Right forelimb (tissue), 1 donor: ENCODE measurements at regions not wholly inside any gene's neighbourhood (a gene's known extent, or its start where the extent isn't known, plus 50 kb on each side); places are given as distances from the start of the nearest gene placed in this dataset.

Experiments used
- DNase-seq: peaks from one replicate; pipeline ENCODE4 v3.0.0-alpha.2; 2018

DNA sequence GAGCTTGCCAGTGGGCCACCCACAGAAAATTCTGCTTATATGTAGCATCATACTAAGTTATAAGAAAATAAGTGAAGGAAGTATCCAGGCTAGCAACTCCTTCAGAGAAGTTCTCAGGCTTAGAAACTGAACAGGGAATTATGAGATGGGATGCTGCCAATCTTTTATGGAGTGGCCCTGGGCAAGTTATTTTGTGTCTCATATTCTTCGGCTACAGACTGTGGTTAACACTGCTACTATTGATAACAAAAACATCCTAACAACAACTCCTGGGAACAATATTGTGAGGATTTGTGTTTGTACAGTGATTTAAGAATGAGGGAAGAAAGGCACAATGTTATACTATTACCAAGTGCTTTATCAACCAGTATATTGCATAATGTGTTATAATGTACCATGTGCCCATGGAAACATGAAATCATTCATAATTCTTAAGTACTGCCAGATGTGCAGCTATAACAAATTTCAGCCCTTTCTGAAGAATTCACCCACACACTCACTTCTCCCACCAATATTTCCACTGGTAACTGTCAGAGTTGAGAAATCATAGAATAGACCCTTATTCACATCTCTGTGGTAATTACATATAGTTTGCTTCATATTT lies 113.3 kb upstream of the SOX5 start:
- no peak for DNase-seq

DNA sequence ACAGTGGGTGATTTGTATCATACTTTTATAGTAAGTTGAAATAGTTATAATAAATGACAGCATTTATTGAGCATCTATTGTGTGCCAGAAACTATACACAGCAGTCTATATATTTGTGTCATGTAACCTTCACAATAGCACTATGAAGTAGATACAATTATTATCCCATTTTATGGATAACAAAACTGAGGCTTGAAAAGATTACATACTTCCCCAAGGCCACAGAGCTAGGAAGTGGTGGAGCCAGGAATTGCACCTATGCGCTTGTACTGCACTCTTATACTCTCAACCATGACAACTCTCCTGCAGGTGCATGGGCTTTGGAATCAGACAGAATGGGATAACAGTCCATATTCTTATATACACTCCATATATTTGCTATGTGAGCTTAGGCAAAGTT lies 110.6 kb upstream of the SOX5 start:
- DNase-seq = no peak

DNA sequence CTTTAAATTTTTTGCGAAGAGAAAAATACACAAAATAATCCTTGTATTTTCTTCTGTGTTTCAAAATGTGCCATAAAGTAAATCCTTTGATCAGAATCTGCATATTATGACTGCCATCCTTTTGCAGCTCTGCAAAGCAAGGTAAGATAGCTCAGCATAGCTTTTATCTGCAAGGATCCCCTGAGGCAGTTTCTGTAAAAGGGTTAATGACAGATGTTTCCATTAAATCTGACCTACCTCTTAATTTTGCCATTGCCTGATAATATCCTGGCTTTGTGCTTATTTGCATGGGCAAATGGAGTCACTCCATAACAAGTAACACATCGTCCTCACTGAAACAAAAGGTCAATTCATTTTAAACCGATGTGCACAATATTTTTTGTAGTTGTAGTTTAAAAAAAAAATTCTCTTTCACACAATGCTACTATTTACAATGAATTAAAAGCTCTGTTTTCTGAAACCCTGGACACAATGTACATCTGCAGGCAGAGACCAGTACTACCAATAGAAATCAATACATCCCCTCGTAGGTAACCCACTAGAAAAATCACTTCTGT lies 108.5 kb upstream of the SOX5 start:
- no peak for DNase-seq

- no peak for DNase-seq
These were observed 106.3 kb upstream of the SOX5 start for GRCh38 chr12:24055747-24056146.

DNA sequence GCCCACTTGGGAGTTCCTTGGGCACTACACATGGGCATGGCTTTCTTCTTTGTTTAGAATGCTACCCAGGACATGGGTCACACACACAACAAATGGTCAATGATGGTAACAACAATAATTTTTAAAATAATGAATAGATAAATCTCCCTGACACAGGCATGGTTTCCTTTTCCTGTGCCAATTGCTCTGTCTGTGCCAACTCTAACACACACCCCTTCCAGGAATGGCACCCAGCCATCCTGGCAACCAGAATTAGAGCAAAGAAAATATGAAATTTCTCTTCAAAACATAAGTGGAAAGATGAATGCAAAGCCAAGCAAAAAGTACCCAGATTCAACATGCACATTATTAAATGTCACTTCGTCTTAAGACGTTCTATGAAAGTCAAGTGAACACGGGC lies 104.9 kb upstream of the SOX5 start:
- DNase-seq = no peak

DNA sequence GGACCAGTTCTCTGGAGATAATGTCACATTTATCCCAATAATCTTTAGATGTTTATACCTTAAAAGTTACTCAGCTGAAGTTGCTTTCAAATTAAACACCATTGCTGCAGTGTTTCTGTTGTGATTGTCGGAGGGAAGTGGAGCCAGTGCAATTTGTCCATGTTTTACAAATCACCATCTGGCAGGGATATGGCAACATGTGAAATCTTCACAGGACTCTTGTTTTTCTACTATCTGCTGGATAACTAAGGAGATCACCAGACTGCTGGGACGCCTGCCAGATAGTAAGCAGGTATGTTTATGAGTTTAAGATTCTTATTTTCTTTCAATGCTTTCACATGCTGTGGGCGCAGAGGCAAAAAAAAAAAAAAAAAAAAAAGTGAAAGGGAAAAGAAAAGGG lies 100.3 kb upstream of the SOX5 start:
- no peak for DNase-seq

GRCh38 chr12:24049101-24049500 lies 99.6 kb upstream of the SOX5 start:
- no peak for DNase-seq

GRCh38 chr12:24048446-24048845 lies 99.0 kb upstream of the SOX5 start:
- no peak for DNase-seq

DNA sequence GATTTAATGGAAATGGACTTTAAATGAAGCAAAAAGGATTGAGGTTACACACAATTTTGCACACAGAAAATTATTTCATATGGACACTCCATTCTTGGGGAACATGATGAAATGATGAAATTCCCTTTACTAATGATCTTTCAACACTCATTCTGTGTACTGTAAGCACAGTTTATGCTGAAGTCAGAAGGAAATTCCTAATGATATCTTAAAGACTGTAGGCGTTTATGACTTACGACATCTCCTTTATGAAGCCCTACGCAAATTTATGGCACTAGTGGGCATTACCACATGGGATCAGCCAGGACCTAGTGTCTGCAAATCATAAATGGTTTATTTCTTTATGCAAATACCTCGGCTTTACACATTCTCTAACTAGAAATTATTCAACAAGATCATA lies 97.9 kb upstream of the SOX5 start:
- no peak for DNase-seq

DNA sequence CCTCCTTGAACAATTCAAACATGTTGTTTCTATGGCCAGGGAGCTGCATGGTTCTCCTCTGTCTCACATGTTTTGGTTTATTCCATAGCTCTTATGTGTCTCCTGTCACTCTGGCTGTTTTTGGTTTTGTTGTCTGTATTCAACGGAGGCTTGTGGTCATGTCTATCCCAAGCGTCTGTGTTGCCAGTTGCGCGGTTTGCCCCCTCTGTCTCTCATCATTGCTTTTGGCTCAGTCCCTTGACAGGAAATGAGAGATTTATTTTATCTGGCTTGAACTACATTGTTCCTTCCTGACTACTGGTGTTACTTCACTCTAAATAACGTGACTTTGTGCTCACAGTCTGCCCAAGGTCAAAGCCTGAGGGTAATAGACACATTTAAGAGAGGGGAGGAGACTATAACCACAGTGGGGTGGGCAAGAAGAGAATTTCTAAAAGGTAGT lies 96.4 kb upstream of the SOX5 start:
- DNase-seq = no peak

DNA sequence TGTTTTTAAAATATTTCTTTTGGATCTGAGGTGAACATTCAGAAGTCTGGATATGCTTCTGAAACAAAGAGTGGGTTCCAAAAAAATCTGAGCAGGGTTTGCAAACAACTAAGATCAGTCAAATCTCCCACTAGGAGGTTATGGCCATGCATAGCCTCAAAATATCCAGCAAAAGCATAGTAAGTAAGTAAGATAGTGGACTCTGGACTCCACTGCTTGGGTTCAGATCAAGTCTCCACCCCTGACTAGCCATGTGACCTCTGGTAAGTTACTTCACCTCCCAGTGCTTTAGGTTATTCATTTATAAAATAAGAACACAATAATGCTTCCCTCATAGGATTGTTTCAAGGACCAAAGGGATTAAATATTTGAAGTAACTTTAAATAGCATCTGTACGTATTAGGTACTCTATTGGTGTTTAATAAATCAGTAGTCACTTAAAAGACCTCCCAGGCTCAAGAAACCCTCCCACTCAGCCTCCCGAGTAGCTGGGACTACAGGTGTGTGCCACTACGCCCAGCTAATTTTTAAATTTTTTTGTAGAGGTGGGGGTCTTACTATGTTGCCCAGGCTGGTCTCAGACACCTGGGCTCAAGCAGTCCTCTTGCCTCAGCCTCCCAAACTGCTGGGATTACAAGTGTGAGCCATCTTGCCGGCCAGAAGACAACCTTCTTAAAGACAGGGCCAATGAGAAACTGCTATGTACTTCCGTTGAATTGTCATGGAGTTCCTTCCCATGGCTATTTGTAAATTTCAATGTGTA lies 95.7 kb upstream of the SOX5 start:
- no peak for DNase-seq

GRCh38 chr12:24042651-24043050 lies 93.2 kb upstream of the SOX5 start:
- no peak for DNase-seq

GRCh38 chr12:24039113-24039525 lies 89.6 kb upstream of the SOX5 start:
- DNase-seq = no peak

DNA sequence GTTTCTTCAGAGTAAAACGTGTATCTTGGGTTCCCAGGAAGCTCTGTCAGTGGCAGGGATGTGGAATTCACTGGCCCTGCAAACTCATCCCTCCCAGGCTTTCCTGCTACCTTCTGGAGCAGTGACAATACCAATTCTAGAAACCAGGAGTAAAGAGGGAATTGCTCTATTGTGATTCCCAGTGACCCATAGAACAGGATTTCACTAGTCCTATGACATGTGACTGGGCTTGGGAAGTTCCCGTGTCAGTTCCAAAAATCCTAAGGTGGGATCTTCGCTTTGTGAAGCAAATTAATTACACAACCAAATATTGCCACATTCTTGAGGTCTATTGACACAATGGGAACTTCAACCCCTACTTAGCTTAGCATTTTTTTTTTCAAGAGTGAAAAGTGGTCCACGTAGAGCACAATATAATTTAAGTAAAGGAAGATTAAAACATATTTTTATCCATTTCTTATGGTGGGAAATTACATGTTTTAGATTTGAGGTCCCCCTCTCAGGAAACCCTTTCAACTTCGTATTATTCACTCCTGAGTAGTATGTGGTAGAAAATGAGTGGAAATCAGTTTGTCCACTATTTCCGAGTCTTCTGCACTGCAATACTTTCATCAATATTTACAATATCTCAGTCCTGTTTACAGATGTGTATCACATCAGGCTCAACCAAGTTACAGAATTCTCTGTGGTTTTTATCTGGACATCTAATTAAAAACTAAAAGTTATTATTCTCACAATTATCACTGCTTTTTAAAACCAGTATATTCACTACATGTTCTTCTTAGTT lies 88.9 kb upstream of the SOX5 start:
- no peak for DNase-seq

DNA sequence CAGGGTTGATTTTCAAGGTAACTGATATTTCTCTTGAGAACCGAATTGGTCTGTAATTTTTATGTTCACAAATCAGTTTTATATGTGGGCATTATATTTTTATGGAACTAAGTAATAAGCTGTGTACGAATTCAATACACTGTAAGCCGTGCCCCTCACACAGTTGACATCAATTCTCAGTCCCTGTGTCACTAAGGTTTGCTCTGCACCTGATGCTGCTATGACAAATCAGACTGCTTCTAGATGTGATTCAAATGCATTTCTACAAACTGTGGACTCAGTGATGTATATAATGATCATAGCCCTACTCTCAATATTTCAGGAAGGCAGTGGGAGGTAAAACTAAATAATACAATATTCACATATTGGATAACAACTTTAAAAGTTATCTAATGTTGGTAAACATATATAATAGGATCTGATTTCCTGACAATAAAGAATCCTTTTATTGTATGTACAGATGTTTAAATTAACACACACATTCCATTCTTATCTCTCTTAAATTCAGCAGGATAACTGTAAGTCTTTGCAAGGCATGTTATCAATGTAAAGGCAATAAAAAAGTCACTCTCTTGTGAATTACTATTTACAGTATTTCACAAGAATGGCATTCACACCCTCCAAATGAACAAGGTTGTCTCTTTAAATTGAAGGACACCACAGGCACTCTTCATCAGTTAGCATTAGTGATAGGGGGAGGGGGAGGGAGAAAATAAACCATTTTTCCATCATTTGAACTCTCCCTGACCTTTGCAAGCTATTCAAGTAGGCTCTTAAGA lies 87.2 kb upstream of the SOX5 start:
- DNase-seq = no peak

GRCh38 chr12:24034894-24035293 lies 85.4 kb upstream of the SOX5 start:
- no peak for DNase-seq

DNA sequence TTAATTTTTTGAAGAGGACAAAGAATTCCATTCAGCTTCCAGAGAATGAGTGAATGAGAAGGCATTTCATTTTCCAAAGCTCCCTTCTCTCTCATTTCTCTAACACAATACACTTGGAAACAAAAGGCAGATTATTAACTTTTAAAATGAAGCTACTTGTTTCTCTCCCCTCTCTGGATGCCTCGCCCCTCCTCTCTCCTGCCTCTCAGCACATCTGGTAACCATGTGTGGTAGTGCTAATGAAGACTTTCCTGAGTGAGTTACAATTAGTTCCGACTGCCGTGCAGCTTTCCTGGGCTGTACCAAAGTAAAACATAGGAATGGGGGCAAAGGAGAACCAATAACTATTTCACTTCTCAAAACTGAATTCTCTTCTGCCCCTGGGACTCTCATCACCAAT lies 84.7 kb upstream of the SOX5 start:
- no peak for DNase-seq

- DNase-seq = no peak
These were observed 77.9 kb upstream of the SOX5 start for GRCh38 chr12:24027352-24027751.

DNA sequence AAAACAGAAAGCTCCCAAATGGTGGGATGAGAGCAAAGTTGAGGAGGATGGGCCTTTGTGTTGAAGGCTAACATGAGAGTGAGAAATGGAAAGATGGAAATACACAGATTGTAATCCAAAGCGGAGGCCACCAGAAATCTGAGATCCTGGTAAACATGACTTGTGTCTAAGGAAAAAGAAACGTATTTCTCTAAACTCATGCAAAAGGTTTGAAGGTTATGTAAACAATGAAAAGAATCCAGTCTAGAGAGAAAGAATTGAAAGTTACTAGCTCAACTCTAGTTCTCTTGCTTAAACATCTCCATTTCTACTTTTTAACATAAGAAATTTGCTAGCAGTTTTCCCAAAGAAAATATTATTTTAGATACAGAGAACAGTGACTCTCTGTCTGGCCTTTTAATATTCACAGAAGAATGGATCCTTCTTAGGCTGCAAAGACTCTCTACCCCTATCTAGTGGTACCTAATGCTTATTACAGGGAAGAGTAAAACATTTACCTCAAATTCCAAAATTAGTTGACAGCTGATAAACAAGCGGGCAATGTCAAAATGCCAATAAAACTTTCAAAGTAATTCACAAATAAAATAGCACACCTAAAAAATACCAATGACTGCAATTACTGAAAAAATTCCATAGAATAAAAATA lies 75.8 kb upstream of the SOX5 start:
- DNase-seq = no peak

GRCh38 chr12:24023081-24023480 lies 73.6 kb upstream of the SOX5 start:
- DNase-seq = no peak

GRCh38 chr12:24021164-24021502 lies 71.7 kb upstream of the SOX5 start:
- no peak for DNase-seq

GRCh38 chr12:24020397-24021163 lies 71.1 kb upstream of the SOX5 start:
- no peak for DNase-seq
